Activated naive CD8-positive, alpha-beta T cell treated with anti-CD3 and anti-CD28 coated beads, Interleukin-2, amount 10 ng/mL, durations not matched to agents 7 days and 5 days (primary cell): ENCODE measurements at regions not wholly inside any gene's neighbourhood (a gene's known extent, or its start where the extent isn't known, plus 50 kb on each side); places are given as distances from the start of the nearest gene placed in this dataset.
"Not testable (repeated sequence)": the region's sequence is repeated elsewhere in the genome, so short reads cannot be mapped to it uniquely, and the experiment has no call there.

ENCODE experiments used
- ATAC-seq: fragments of 150-1000 bp; cut with Tn5 transposase; one replicate; pipeline ENCODE4 v1.10.0; 2021; ENCODE audit warnings: low read depth, moderate library complexity
- POLR2A ChIA-PET: fragments of 350-600 bp; sonication (Branson Sonifier 250); formaldehyde crosslinking; loops from one replicate; lab custom pipeline; 2021; ENCODE audit warnings: antibody characterized with exemption; lab: Charles Lee
- DNase-seq: peaks from one replicate; pipeline ENCODE4 v3.0.0; 2021
- H3K27ac Mint-ChIP-seq: one replicate; pipeline ENCODE4 v1.8.0; 2022; ENCODE audit warnings: mild to moderate bottlenecking, mixed read lengths
- H3K27me3 Mint-ChIP-seq: one replicate; pipeline ENCODE4 v1.8.0; 2022; ENCODE audit warnings: mild to moderate bottlenecking, moderate library complexity, mixed read lengths
- H3K36me3 Mint-ChIP-seq: one replicate; pipeline ENCODE4 v1.8.0; 2021; ENCODE audit warnings: mild to moderate bottlenecking, mixed read lengths
- H3K4me1 Mint-ChIP-seq: one replicate; pipeline ENCODE4 v1.8.0; 2021; ENCODE audit warnings: mixed read lengths
- H3K4me3 Mint-ChIP-seq: one replicate; pipeline ENCODE4 v1.8.0; 2022; ENCODE audit warnings: mild to moderate bottlenecking, moderate library complexity, mixed read lengths
- H3K9me3 Mint-ChIP-seq: one replicate; pipeline ENCODE4 v1.8.0; 2021; ENCODE audit warnings: mixed read lengths

DNA sequence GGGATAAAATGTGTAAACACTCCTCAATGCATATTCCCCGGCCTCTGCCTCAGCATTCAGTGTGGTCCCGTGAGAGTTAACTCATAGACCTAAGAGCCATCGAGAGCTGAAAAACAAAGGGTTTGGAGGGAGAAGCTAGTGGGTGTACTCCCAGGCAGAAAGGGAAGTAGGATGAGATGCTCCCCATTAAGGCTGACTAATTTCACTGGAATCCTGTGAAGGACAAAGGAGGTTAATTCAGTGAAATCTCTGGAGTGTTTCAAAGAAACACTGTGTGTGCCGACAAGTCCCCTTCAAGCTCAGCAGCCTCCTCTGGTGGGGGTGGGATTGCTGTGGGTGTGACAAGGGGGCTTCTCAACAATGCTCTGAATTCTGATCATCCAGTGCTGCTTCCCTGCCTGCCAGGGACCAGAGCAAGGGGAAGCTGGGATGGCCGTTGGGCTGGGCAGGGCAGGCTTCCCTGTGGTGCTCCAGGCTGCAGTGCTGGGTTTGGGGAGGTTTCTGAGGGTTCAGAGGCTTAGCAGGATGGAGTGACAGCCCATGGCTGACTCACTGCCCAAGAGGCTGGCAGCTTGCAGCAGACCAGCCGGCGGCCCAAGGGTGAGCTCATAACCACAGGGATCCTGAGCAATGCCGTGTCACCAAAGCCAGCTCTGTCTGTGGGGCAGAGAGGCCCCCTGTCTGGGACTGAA is 61.4 kb upstream of the BMAL1 start:
- DNase-seq (no peak), ATAC-seq (no peak)
- Mint-ChIP-seq H3K4me3 (no peak overlapping the region), H3K27ac (no peak overlapping the region), H3K4me1 (peaks cover 7% of the 10 kb centered on the region), H3K36me3 (no peaks in the 10 kb centered on the region), H3K27me3 (peaks cover 10% of the 10 kb centered on the region), H3K9me3 (no peaks in the 10 kb centered on the region)
- POLR2A ChIA-PET: no interaction called here

DNA sequence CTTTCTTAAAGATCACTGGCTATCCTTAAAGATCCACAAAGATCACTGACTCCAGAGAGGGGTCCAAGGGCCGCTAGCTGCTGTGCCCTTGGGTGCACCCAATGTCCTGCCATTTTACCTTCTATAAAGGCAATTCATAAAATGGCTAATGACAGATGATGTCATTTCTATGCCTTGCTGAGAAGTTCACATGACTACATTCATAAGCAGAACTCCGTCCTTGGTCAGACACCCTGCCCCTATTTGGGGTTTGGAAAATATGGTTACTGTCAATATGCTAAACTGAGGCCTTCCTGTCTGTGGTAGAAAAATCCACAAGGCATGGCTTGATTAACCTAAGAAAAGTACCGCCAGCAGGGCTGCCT is 60.9 kb upstream of the BMAL1 start:
- Mint-ChIP-seq H3K36me3 (no peaks in the 10 kb centered on the region), H3K4me1 (peaks cover 7% of the 10 kb centered on the region), H3K27me3 (peaks cover 10% of the 10 kb centered on the region), H3K9me3 (no peaks in the 10 kb centered on the region), H3K4me3 (no peak overlapping the region), H3K27ac (no peak overlapping the region)
- DNase-seq: no peak
- POLR2A ChIA-PET: no interaction called here
- no peak for ATAC-seq

GRCh38 chr11:13218685-13219084 is 58.9 kb upstream of the BMAL1 start:
- ATAC-seq, H3K27ac Mint-ChIP-seq, H3K4me3 Mint-ChIP-seq, H3K9me3 Mint-ChIP-seq, DNase-seq, H3K36me3 Mint-ChIP-seq, POLR2A ChIA-PET, H3K4me1 Mint-ChIP-seq: not testable (repeated sequence)
- H3K27me3 Mint-ChIP-seq: peaks cover 10% of the 10 kb centered on the region

DNA sequence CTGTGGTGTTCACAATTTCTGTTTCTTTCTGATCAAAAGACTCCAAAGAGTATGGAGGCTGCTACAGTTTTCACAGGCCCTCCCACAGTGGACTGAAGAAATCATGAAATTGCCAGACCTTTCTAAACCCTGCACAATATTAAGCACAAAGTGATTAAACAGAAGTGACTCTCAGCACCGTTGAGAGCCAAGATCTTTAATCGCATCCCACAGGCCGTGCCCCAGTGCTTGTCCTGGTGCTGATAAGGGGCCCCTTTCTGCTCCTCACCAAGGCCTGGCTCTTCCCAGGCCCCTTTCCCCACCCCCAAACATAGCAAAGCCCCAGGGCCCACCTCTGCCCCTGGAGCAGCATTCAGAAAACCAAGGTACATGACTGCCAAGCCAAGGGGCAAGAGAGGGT is 57.4 kb upstream of the BMAL1 start:
- no peak overlapping the region for H3K27ac Mint-ChIP-seq
- ATAC-seq: no peak
- no peak overlapping the region for H3K4me3 Mint-ChIP-seq
- POLR2A ChIA-PET: no interaction called here
- no peak for DNase-seq
- no peaks in the 10 kb centered on the region for H3K36me3 Mint-ChIP-seq
- peaks cover 7% of the 10 kb centered on the region for H3K4me1 Mint-ChIP-seq
- H3K27me3 Mint-ChIP-seq: peaks cover 4% of the 10 kb centered on the region
- H3K9me3 Mint-ChIP-seq: no peaks in the 10 kb centered on the region

GRCh38 chr11:13221722-13222121 is 55.9 kb upstream of the BMAL1 start:
- POLR2A ChIA-PET: no interaction called here
- Mint-ChIP-seq H3K36me3 (no peaks in the 10 kb centered on the region), H3K27ac (no peak overlapping the region)

DNA sequence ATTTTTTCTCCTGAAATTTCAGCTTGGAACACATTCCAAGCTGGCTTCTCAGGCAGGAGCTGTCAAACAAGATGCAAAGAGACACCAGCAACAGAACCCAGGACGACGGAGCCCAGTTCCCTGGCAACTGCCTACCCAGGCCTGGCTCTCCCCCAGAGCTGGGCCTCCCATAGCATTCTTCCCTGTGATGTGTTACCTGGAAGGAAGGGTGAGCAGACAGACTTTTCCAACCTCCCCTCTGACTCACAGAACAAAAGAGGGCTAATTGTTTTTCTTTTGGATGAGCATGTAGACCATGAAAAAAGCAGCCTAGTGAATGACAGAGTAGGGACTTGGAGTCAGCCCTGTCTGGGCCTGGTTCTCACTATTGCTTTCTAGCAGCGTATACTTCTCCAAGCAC is 55.3 kb upstream of the BMAL1 start:
- no peaks in the 10 kb centered on the region for H3K9me3 Mint-ChIP-seq
- POLR2A ChIA-PET: no interaction called here
- peaks cover 2% of the 10 kb centered on the region for H3K4me1 Mint-ChIP-seq
- DNase-seq: no peak
- no peak for ATAC-seq
- peaks cover 6% of the 10 kb centered on the region for H3K27me3 Mint-ChIP-seq
- H3K4me3 Mint-ChIP-seq: no peak overlapping the region
- H3K36me3 Mint-ChIP-seq: no peaks in the 10 kb centered on the region
- H3K27ac Mint-ChIP-seq: no peak overlapping the region

More at GRCh38 chr11:13221722-13222121, 55.9 kb upstream of the BMAL1 start:
- Mint-ChIP-seq H3K4me3 (no peak overlapping the region), H3K9me3 (no peaks in the 10 kb centered on the region), H3K27me3 (peaks cover 3% of the 10 kb centered on the region), H3K4me1 (peaks cover 5% of the 10 kb centered on the region)
- ATAC-seq (no peak), DNase-seq (no peak)

GRCh38 chr11:13223112-13223511 is 54.5 kb upstream of the BMAL1 start:
- H3K4me3 Mint-ChIP-seq: no peak overlapping the region
- peaks cover 5% of the 10 kb centered on the region for H3K4me1 Mint-ChIP-seq
- no peaks in the 10 kb centered on the region for H3K36me3 Mint-ChIP-seq
- DNase-seq (no peak), ATAC-seq (no peak)
- no peak overlapping the region for H3K27ac Mint-ChIP-seq
- POLR2A ChIA-PET: no interaction called here
- no peaks in the 10 kb centered on the region for H3K9me3 Mint-ChIP-seq
- H3K27me3 Mint-ChIP-seq: peaks cover 6% of the 10 kb centered on the region

GRCh38 chr11:13224324-13224723 is 53.3 kb upstream of the BMAL1 start:
- Mint-ChIP-seq H3K36me3 (no peaks in the 10 kb centered on the region), H3K27ac (no peak overlapping the region), H3K27me3 (peaks cover 7% of the 10 kb centered on the region), H3K4me3 (no peak overlapping the region), H3K9me3 (no peaks in the 10 kb centered on the region), H3K4me1 (peaks cover 5% of the 10 kb centered on the region)
- POLR2A ChIA-PET: no interaction called here
- ATAC-seq (no peak), DNase-seq (no peak)

GRCh38 chr11:13225038-13226001 is 52.3 kb upstream of the BMAL1 start:
- Mint-ChIP-seq H3K9me3 (no peaks in the 10 kb centered on the region), H3K4me1 (peaks cover 3% of the 10 kb centered on the region), H3K27ac (no peak overlapping the region), H3K36me3 (no peaks in the 10 kb centered on the region), H3K27me3 (peaks cover 7% of the 10 kb centered on the region), H3K4me3 (no peak overlapping the region)
- POLR2A ChIA-PET: no interaction called here
- ATAC-seq (no peak), DNase-seq (no peak)

- peaks cover 3% of the 10 kb centered on the region for H3K4me1 Mint-ChIP-seq
- ATAC-seq: no peak
- no peak overlapping the region for H3K4me3 Mint-ChIP-seq
- DNase-seq: no peak
- H3K27me3 Mint-ChIP-seq: peaks cover 16% of the 10 kb centered on the region
- H3K36me3 Mint-ChIP-seq: no peaks in the 10 kb centered on the region
- no peak overlapping the region for H3K27ac Mint-ChIP-seq
- no peaks in the 10 kb centered on the region for H3K9me3 Mint-ChIP-seq
- POLR2A ChIA-PET: no interaction called here
Observed at GRCh38 chr11:13227676-13228255, 49.8 kb upstream of the BMAL1 start.
